SK-N-SH (cell line): ENCODE measurements at regions not wholly inside any gene's neighbourhood (a gene's known extent, or its start where the extent isn't known, plus 50 kb on each side); places are given as distances from the start of the nearest gene placed in this dataset.

Experiments
- CHD2 ChIP-seq: fragments of 150-350 bp; IDR thresholded peaks from 2 replicates; pipeline ENCODE4 v1.6.1; 2018; ENCODE audit warnings: low read length; ENCODE audit not compliant: partially characterized antibody
- CTCF ChIP-seq: fragments of 200-600 bp; sonication (generic); IDR thresholded peaks from 2 replicates; pipeline ENCODE4 v1.6.1; 2017; ENCODE audit warnings: antibody characterized with exemption, mild to moderate bottlenecking, moderate library complexity
- JUND ChIP-seq: IDR thresholded peaks from 2 replicates; pipeline ENCODE4 v1.4.0; 2012
- REST ChIP-seq: IDR thresholded peaks from 2 replicates; pipeline ENCODE4 v1.6.1; 2012; ENCODE audit warnings: mild to moderate bottlenecking, low read depth, low read length, moderate library complexity
- SMC3 ChIP-seq: IDR thresholded peaks from 2 replicates; pipeline ENCODE4 v1.6.1; 2012; ENCODE audit warnings: low read depth, low read length, improper control_type of control experiment
- TAF1 ChIP-seq: IDR thresholded peaks from 2 replicates; pipeline ENCODE4 v1.6.1; 2012; ENCODE audit warnings: low read depth, mild to moderate bottlenecking, low read length, moderate library complexity, borderline replicate concordance
- USF2 ChIP-seq: fragments of 150-350 bp; IDR thresholded peaks from 2 replicates; pipeline ENCODE4 v1.6.1; 2017; ENCODE audit warnings: antibody characterized with exemption, low read length, low read depth, borderline replicate concordance

DNA sequence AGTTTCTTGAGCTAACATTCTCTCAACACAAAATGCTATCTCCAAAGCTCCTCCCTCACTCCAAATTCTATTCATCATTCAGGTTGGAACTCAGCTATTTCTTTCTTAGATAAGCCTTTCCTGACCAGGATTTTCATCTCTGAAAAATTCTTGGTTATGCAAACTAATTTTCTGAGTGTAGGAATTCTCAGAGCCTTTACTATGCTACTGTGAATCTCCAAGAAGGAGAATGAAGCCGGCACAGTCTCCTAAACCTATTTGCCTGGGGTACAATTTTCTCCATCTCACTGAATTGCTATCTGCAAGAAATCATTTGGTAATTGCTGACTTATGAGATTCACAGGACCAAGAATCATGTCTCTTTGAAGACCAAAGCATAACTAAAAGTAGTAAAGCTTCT lies 325.9 kb upstream of the ESRRG start:
- TF ChIP-seq SMC3 (no peak), CTCF (no peak), TAF1 (no peak), JUND (no peak), USF2 (no peak), REST (no peak), CHD2 (no peak)
